NOMO-1 treated with dmso at 0.1 percent for 144 hours (cell line): ENCODE measurements at regions not wholly inside any gene's neighbourhood (a gene's known extent, or its start where the extent isn't known, plus 50 kb on each side); places are given as distances from the start of the nearest gene placed in this dataset.
"Not testable (repeated sequence)": the region's sequence is repeated elsewhere in the genome, so short reads cannot be mapped to it uniquely, and the experiment has no call there.

ENCODE experiments used
- DNase-seq: peaks from one replicate; lab custom pipeline; 2025; ENCODE audit not compliant: unreplicated experiment; lab: John Stamatoyannopoulos, UW

- no peak for DNase-seq
Observed at GRCh38 chr20:7744411-7744810, 195.8 kb downstream of the HAO1 start.

GRCh38 chr20:7748624-7749023 is 191.6 kb downstream of the HAO1 start:
- no peak for DNase-seq

- no peak for DNase-seq
Observed at GRCh38 chr20:7754102-7754501, 186.2 kb downstream of the HAO1 start.

- DNase-seq = no peak
Observed at GRCh38 chr20:7758406-7758805, 181.9 kb downstream of the HAO1 start.

- peak; percentile 7 for DNase-seq
Observed at GRCh38 chr20:7760247-7761031, 179.8 kb downstream of the HAO1 start.

- DNase-seq = peak; percentile 50
Observed at GRCh38 chr20:7765221-7765620, 175.0 kb downstream of the HAO1 start.

- no peak for DNase-seq
Observed at GRCh38 chr20:7770046-7770445, 170.2 kb downstream of the HAO1 start.

- DNase-seq = no peak
Observed at GRCh38 chr20:7770578-7770977, 169.7 kb downstream of the HAO1 start.

GRCh38 chr20:7772371-7772770 is 167.9 kb downstream of the HAO1 start:
- DNase-seq = no peak

- no peak for DNase-seq
Observed at GRCh38 chr20:7773511-7773910, 166.7 kb downstream of the HAO1 start.

GRCh38 chr20:7775072-7775471 is 165.2 kb downstream of the HAO1 start:
- no peak for DNase-seq

- DNase-seq = no peak
Observed at GRCh38 chr20:7776148-7776547, 164.1 kb downstream of the HAO1 start.

GRCh38 chr20:7790189-7790588 is 150.1 kb downstream of the HAO1 start:
- no peak for DNase-seq

GRCh38 chr20:7792150-7792869 is 147.9 kb downstream of the HAO1 start:
- no peak for DNase-seq

GRCh38 chr20:7798176-7798575 is 142.1 kb downstream of the HAO1 start:
- DNase-seq = no peak

- DNase-seq = no peak
Observed at GRCh38 chr20:7799862-7800261, 140.4 kb downstream of the HAO1 start.

GRCh38 chr20:7803411-7804151 is 136.7 kb downstream of the HAO1 start:
- DNase-seq = not testable (repeated sequence)

GRCh38 chr20:7806831-7807230 is 133.4 kb downstream of the HAO1 start:
- DNase-seq = no peak

- DNase-seq = no peak
Observed at GRCh38 chr20:7817286-7817685, 123.0 kb downstream of the HAO1 start.

- DNase-seq = no peak
Observed at GRCh38 chr20:7818477-7818876, 121.8 kb downstream of the HAO1 start.

GRCh38 chr20:7820897-7821296 is 119.4 kb downstream of the HAO1 start:
- DNase-seq = no peak

- no peak for DNase-seq
Observed at GRCh38 chr20:7822772-7823171, 117.5 kb downstream of the HAO1 start.
